GM12891 (cell line): ENCODE measurements at regions not wholly inside any gene's neighbourhood (a gene's known extent, or its start where the extent isn't known, plus 50 kb on each side); places are given as distances from the start of the nearest gene placed in this dataset.

ENCODE experiments used
- POLR2A ChIP-seq: IDR thresholded peaks from 2 replicates; pipeline ENCODE4 v1.6.1; 2011; ENCODE audit warnings: low read depth, low read length, control low read depth
- POLR2AphosphoS5 ChIP-seq: IDR thresholded peaks from 2 replicates; pipeline ENCODE4 v1.6.1; 2011; ENCODE audit warnings: low read depth, low read length, control low read depth
- TAF1 ChIP-seq: IDR thresholded peaks from 2 replicates; pipeline ENCODE4 v1.6.1; 2011; ENCODE audit warnings: low read depth, low read length, control low read depth

DNA sequence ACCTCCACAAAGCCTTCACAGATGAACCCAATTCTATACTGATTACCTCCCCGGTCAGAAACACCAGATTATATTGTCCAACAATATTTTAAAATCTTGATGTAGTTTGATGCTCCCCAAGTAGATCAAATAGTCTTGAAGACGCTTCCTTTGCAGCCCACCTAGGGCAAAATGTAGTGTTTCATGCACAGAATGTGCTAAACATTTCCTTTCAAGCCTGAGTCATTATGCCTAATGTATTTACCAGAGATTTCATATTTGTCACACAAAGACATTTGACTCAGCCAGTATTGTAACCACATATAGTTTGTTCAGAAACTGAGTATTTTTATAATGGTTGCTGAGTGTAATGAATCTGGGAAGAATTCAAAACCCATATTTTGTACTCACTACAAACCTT lies 1396.8 kb downstream of the LRRC4C start:
- TF ChIP-seq POLR2A (no peak), POLR2AphosphoS5 (no peak), TAF1 (no peak)
